BLaER1 (cell line): ENCODE measurements at regions not wholly inside any gene's neighbourhood (a gene's known extent, or its start where the extent isn't known, plus 50 kb on each side); places are given as distances from the start of the nearest gene placed in this dataset.

ENCODE experiments used
- H3K27ac ChIP-seq: shearing (Covaris generic); formaldehyde crosslinking; 2 replicates; pipeline ENCODE4 v1.8.1; 2022
- H3K27me3 ChIP-seq: shearing (Covaris generic); formaldehyde crosslinking; 2 replicates; pipeline ENCODE4 v1.8.1; 2022
- H3K36me3 ChIP-seq: shearing (Covaris generic); formaldehyde crosslinking; 2 replicates; pipeline ENCODE4 v1.8.1; 2022
- H3K4me1 ChIP-seq: shearing (Covaris generic); formaldehyde crosslinking; 2 replicates; pipeline ENCODE4 v1.8.1; 2022
- H3K4me2 ChIP-seq: shearing (Covaris generic); formaldehyde crosslinking; 2 replicates; pipeline ENCODE4 v1.8.1; 2022
- H3K4me3 ChIP-seq: shearing (Covaris generic); formaldehyde crosslinking; 2 replicates; pipeline ENCODE4 v1.8.1; 2022
- H3K9ac ChIP-seq: shearing (Covaris generic); formaldehyde crosslinking; 2 replicates; pipeline ENCODE4 v1.8.1; 2022
- H3K9me3 ChIP-seq: shearing (Covaris generic); formaldehyde crosslinking; 2 replicates; pipeline ENCODE4 v1.8.1; 2022
- H4K20me1 ChIP-seq: shearing (Covaris generic); formaldehyde crosslinking; 2 replicates; pipeline ENCODE4 v1.8.1; 2022
- Cebpa-rat ChIP-seq: shearing (Covaris generic); IDR thresholded peaks from 2 replicates; pipeline ENCODE4 v1.8.1; 2022

DNA sequence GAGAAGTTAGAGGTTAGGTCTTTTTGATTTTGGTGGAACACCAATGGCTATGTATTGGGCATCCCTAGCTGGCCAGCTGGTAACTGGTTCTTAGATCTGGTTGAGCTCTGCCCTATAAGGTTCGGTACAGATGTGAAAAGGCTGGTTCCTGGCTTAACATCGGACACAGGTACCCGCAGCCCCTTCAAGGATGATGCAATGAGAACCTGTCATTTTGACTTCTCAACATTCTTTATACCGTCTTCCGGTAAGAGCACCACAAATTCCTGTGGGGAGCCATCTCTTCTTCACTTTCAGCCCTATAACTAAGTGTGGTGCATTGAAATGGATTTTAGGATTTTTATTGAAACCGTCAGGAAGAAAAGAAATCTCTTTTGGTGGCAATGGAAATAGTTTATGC, 222.8 kb downstream of the ADAMTS9 start:
- Histone ChIP-seq H4K20me1 (no peaks in the 10 kb centered on the region), H3K36me3 (no peaks in the 10 kb centered on the region), H3K4me2 (no peak overlapping the region), H3K9me3 (no peaks in the 10 kb centered on the region), H3K4me1 (peaks cover 42% of the 10 kb centered on the region), H3K4me3 (no peak overlapping the region), H3K27ac (no peak overlapping the region), H3K9ac (no peak overlapping the region), H3K27me3 (no peaks in the 10 kb centered on the region)
- TF ChIP-seq Cebpa-rat, result no peak

- Histone ChIP-seq H3K9ac (no peak overlapping the region), H3K4me2 (no peak overlapping the region), H3K27ac (no peak overlapping the region), H4K20me1 (no peaks in the 10 kb centered on the region), H3K9me3 (no peaks in the 10 kb centered on the region), H3K27me3 (no peaks in the 10 kb centered on the region), H3K4me3 (no peak overlapping the region), H3K36me3 (no peaks in the 10 kb centered on the region), H3K4me1 (peaks cover 42% of the 10 kb centered on the region)
- TF ChIP-seq Cebpa-rat, result no peak
Observed at GRCh38 chr3:64463981-64464380, 223.8 kb downstream of the ADAMTS9 start.

- no peak overlapping the region for H3K4me3 ChIP-seq
- H3K36me3 ChIP-seq, result no peaks in the 10 kb centered on the region
- TF ChIP-seq Cebpa-rat, result no peak
- no peaks in the 10 kb centered on the region for H3K27me3 ChIP-seq
- H3K27ac ChIP-seq, result peak overlapping the region; percentile 47
- H3K9me3 ChIP-seq, result no peaks in the 10 kb centered on the region
- peaks cover 36% of the 10 kb centered on the region for H3K4me1 ChIP-seq
- H4K20me1 ChIP-seq, result no peaks in the 10 kb centered on the region
- H3K4me2 ChIP-seq, result peak overlapping the region; percentile 69
- peak overlapping the region; percentile 15; the same call in 1 of the 2 replicates for H3K9ac ChIP-seq
Observed at GRCh38 chr3:64462203-64462602, 225.6 kb downstream of the ADAMTS9 start.

GRCh38 chr3:64460877-64461276, 226.9 kb downstream of the ADAMTS9 start:
- Histone ChIP-seq H4K20me1 (no peaks in the 10 kb centered on the region), H3K4me2 (peak overlapping the region; percentile 69; the same call in 1 of the 2 replicates), H3K36me3 (no peaks in the 10 kb centered on the region), H3K9me3 (no peaks in the 10 kb centered on the region), H3K27me3 (no peaks in the 10 kb centered on the region), H3K4me3 (no peak overlapping the region), H3K4me1 (peaks cover 44% of the 10 kb centered on the region), H3K9ac (no peak overlapping the region), H3K27ac (no peak overlapping the region)
- TF ChIP-seq Cebpa-rat, result no peak

- no peak for TF ChIP-seq Cebpa-rat
- Histone ChIP-seq H3K4me3 (no peak overlapping the region), H3K36me3 (no peaks in the 10 kb centered on the region), H3K27me3 (no peaks in the 10 kb centered on the region), H4K20me1 (no peaks in the 10 kb centered on the region), H3K9me3 (no peaks in the 10 kb centered on the region), H3K4me2 (no peak overlapping the region), H3K9ac (no peak overlapping the region), H3K27ac (no peak overlapping the region), H3K4me1 (peaks cover 50% of the 10 kb centered on the region)
Observed at GRCh38 chr3:64460141-64460730, 227.6 kb downstream of the ADAMTS9 start.

GRCh38 chr3:64459711-64460110, 228.1 kb downstream of the ADAMTS9 start:
- Histone ChIP-seq H3K9me3 (no peaks in the 10 kb centered on the region), H3K9ac (no peak overlapping the region), H3K4me1 (peaks cover 55% of the 10 kb centered on the region), H3K36me3 (no peaks in the 10 kb centered on the region), H3K27ac (no peak overlapping the region), H3K27me3 (no peaks in the 10 kb centered on the region), H3K4me2 (no peak overlapping the region), H4K20me1 (no peaks in the 10 kb centered on the region), H3K4me3 (no peak overlapping the region)
- TF ChIP-seq Cebpa-rat, result no peak

GRCh38 chr3:64457811-64458210, 230.0 kb downstream of the ADAMTS9 start:
- TF ChIP-seq Cebpa-rat, result no peak

GRCh38 chr3:64456674-64457073, 231.1 kb downstream of the ADAMTS9 start:
- TF ChIP-seq Cebpa-rat, result no peak
- Histone ChIP-seq H3K9me3 (no peaks in the 10 kb centered on the region), H3K27me3 (no peaks in the 10 kb centered on the region), H3K4me3 (no peak overlapping the region), H4K20me1 (no peaks in the 10 kb centered on the region), H3K4me1 (peaks cover 66% of the 10 kb centered on the region), H3K36me3 (no peaks in the 10 kb centered on the region), H3K9ac (0 out of 2 replicates have a peak overlapping the region, but pooled peaks have one; percentile 31), H3K27ac (0 out of 2 replicates have a peak overlapping the region, but pooled peaks have one; percentile 3), H3K4me2 (peak overlapping the region; percentile 67)

More at GRCh38 chr3:64457811-64458210, 230.0 kb downstream of the ADAMTS9 start:
- Histone ChIP-seq H3K27ac (no peak overlapping the region), H3K4me1 (peaks cover 70% of the 10 kb centered on the region), H3K27me3 (no peaks in the 10 kb centered on the region), H3K36me3 (no peaks in the 10 kb centered on the region), H3K9ac (no peak overlapping the region), H3K4me2 (no peak overlapping the region), H3K4me3 (no peak overlapping the region), H3K9me3 (no peaks in the 10 kb centered on the region), H4K20me1 (no peaks in the 10 kb centered on the region)

GRCh38 chr3:64455351-64455750, 230.1 kb upstream of the PRICKLE2 start:
- TF ChIP-seq Cebpa-rat, result no peak
- H3K36me3 ChIP-seq, result no peaks in the 10 kb centered on the region
- peaks cover 55% of the 10 kb centered on the region for H3K4me1 ChIP-seq

GRCh38 chr3:64454768-64455167, 229.5 kb upstream of the PRICKLE2 start:
- Histone ChIP-seq H3K27me3 (no peaks in the 10 kb centered on the region), H3K4me2 (peak overlapping the region; percentile 75), H3K27ac (no peak overlapping the region), H4K20me1 (no peaks in the 10 kb centered on the region), H3K9ac (no peak overlapping the region), H3K36me3 (no peaks in the 10 kb centered on the region), H3K4me3 (no peak overlapping the region), H3K9me3 (no peaks in the 10 kb centered on the region), H3K4me1 (peaks cover 55% of the 10 kb centered on the region)
- no peak for TF ChIP-seq Cebpa-rat

More at GRCh38 chr3:64455351-64455750, 230.1 kb upstream of the PRICKLE2 start:
- Histone ChIP-seq H3K4me3 (no peak overlapping the region), H3K9me3 (no peaks in the 10 kb centered on the region), H4K20me1 (no peaks in the 10 kb centered on the region), H3K9ac (no peak overlapping the region), H3K27me3 (no peaks in the 10 kb centered on the region), H3K4me2 (peak overlapping the region; percentile 75; the same call in 1 of the 2 replicates), H3K27ac (no peak overlapping the region)
